ENCODE measurements at regions not wholly inside any gene's neighbourhood (a gene's known extent, or its start where the extent isn't known, plus 50 kb on each side); places are given as distances from the start of the nearest gene placed in this dataset.

- H2BK120ac ChIP-seq (replicated peaks; ENCODE audit: low read depth, low read length): no peak overlapping the region
- DNase-seq (ENCODE audit: low read depth in 1 of 2, low spot score in 2 of 2): no peak
- no peak overlapping the region for H2BK15ac ChIP-seq (ENCODE audit: low read length)
- no peak overlapping the region for H3K27ac ChIP-seq (ENCODE audit: low read depth, low read length)
- H4K5ac ChIP-seq (ENCODE audit: insufficient read length, low read depth, low read length): no peak overlapping the region
- H2BK20ac ChIP-seq (ENCODE audit: low read length): no peak overlapping the region
- H4K20me1 ChIP-seq (replicated peaks in 1 of 2; ENCODE audit: control insufficient read depth in 1 of 2, insufficient read depth in 2 of 2, low read length in 2 of 2): no peaks in the 10 kb centered on the region
- H2BK5ac ChIP-seq (ENCODE audit: low read depth, low read length): no peak overlapping the region
- FAIRE-seq: no peak
- ChIA-PET CTCF (ENCODE audit: partially characterized antibody) (interaction anchor here (0.6 to 6.1 kb wide), 24 partner anchors 10 to 758 kb away, joined by 3 to 31 read pairs (median 4); no protein-coding TSS in a partner anchor), POLR2A (ENCODE audit: partially characterized antibody) (no interaction called here)
- no peaks in the 10 kb centered on the region for H3K79me2 ChIP-seq (ENCODE audit: control insufficient read depth in 1 of 2, insufficient read depth in 2 of 2, low read length in 2 of 2)
- H3K23me2 ChIP-seq (ENCODE audit: low read depth, low read length): no peaks in the 10 kb centered on the region
- H3K14ac ChIP-seq (ENCODE audit: insufficient read length): no peak overlapping the region
- no peak overlapping the region for H2AK5ac ChIP-seq (ENCODE audit: low read depth, low read length)
- 76% methylated on average over 7 of the region's 7 CpGs; no CpG with 5 or more reads in 1 of the 2 experiments for WGBS, 2 experiments (ENCODE audit: extremely low coverage in 1 of 2, insufficient coverage in 1 of 2, insufficient read length in 1 of 2, insufficient replicate concordance in 2 of 2, low coverage in 1 of 2, low lambda C conversion rate in 2 of 2, missing lambda C conversion rate in 1 of 2)
- H3K9me3 ChIP-seq (ENCODE audit: insufficient read depth in 2 of 2, low read depth in 1 of 2, low read length in 1 of 2): no peaks in the 10 kb centered on the region
- no peak overlapping the region for H3K23ac ChIP-seq (ENCODE audit: insufficient read length)
- no peak overlapping the region for H2BK12ac ChIP-seq (ENCODE audit: low read depth, low read length)
- H3K9ac ChIP-seq (replicated peaks in 1 of 4; ENCODE audit: extremely low read depth in 1 of 4, low read depth in 3 of 4, low read length in 3 of 4): no peak overlapping the region
- no peak overlapping the region for H3K4me3 ChIP-seq (ENCODE audit: extremely low read depth in 1 of 4, insufficient read depth in 2 of 4, low read depth in 3 of 4, low read length in 4 of 4)
- no peak overlapping the region for H3K4ac ChIP-seq (replicated peaks; ENCODE audit: insufficient read length, low read depth, low read length)
- no peak overlapping the region; the same call in 1 of the 2 replicates for H3K18ac ChIP-seq (ENCODE audit: extremely low read depth, low read length)
- H3K56ac ChIP-seq (replicated peaks; ENCODE audit: insufficient read length, low read depth, low read length): no peak overlapping the region
- no peak overlapping the region for H4K8ac ChIP-seq (ENCODE audit: extremely low read depth, insufficient read depth, low read length)
- H3K79me1 ChIP-seq (ENCODE audit: low read depth, low read length): no peaks in the 10 kb centered on the region
- no peak overlapping the region for H4K91ac ChIP-seq (replicated peaks; ENCODE audit: insufficient read length, low read length)
- H3K27me3 ChIP-seq (replicated peaks in 1 of 4; ENCODE audit: control insufficient read depth in 3 of 4, extremely low read depth in 1 of 4, insufficient read depth in 3 of 4, low read length in 3 of 4): no peaks in the 10 kb centered on the region
- no peaks in the 10 kb centered on the region for H3K36me3 ChIP-seq (ENCODE audit: control insufficient read depth in 2 of 4, insufficient read depth in 4 of 4, low read length in 3 of 4)
- no peaks in the 10 kb centered on the region; a peak in 1 of 7 replicates for H3K4me1 ChIP-seq (replicated peaks in 1 of 4; ENCODE audit: control insufficient read depth in 3 of 4, insufficient read depth in 4 of 4, low read length in 3 of 4)
- no peak overlapping the region for H3K4me2 ChIP-seq (ENCODE audit: insufficient read depth in 1 of 2, low read depth in 2 of 2, low read length in 2 of 2)
- H2AFZ ChIP-seq (ENCODE audit: low read length): peak overlapping the region; percentile 56; the same call in 1 of the 2 replicates
- TF ChIP-seq SIX5 (IDR thresholded peaks at IDR 0.05; ENCODE audit: low read depth, low read length): no peak
- no peak for TF ChIP-seq CHD2 (IDR thresholded peaks at IDR 0.05; ENCODE audit: low read length)
- TF ChIP-seq EGR1 (IDR thresholded peaks at IDR 0.05; ENCODE audit: borderline replicate concordance, low read depth, low read length): no peak
- no peak for TF ChIP-seq JUND (IDR thresholded peaks at IDR 0.05; ENCODE audit: low read length)
- TF ChIP-seq SP1 (IDR thresholded peaks at IDR 0.05; ENCODE audit: low read depth, low read length): no peak
- TF ChIP-seq CEBPB (IDR thresholded peaks at IDR 0.05; ENCODE audit: low read depth, low read length): no peak
- no peak for TF ChIP-seq NRF1 (IDR thresholded peaks at IDR 0.05; ENCODE audit: low read depth, low read length)
- TF ChIP-seq RNF2 (IDR thresholded peaks at IDR 0.05; ENCODE audit: borderline replicate concordance, low read depth, low read length, missing control alignments, poor library complexity, severe bottlenecking): no peak
- TF ChIP-seq HDAC6 (IDR thresholded peaks at IDR 0.05; ENCODE audit: low read depth, low read length): no peak
- no peak for TF ChIP-seq BACH1 (IDR thresholded peaks at IDR 0.05; ENCODE audit: low read length)
- TF ChIP-seq POU5F1 (IDR thresholded peaks at IDR 0.05; ENCODE audit: low read depth, low read length): no peak
- no peak for TF ChIP-seq MAX (IDR thresholded peaks at IDR 0.05)
- TF ChIP-seq TBP (IDR thresholded peaks at IDR 0.05; ENCODE audit: low read depth, low read length): no peak
- TF ChIP-seq RAD21 (IDR thresholded peaks at IDR 0.05 in 1 of 2, conservative IDR thresholded peaks at IDR 0.05 in 1 of 2; ENCODE audit: low read depth in 2 of 2, low read length in 2 of 2): no peak
Measured at GRCh38 chr9:90140131-90140818, 502.3 kb downstream of the DIRAS2 start.

Data from H1 (cell line).